HG03460 (cell line): ENCODE measurements at regions not wholly inside any gene's neighbourhood (a gene's known extent, or its start where the extent isn't known, plus 50 kb on each side); places are given as distances from the start of the nearest gene placed in this dataset.
"Not testable (repeated sequence)": the region's sequence is repeated elsewhere in the genome, so short reads cannot be mapped to it uniquely, and the experiment has no call there.

Experiments
- ATAC-seq: cut with Tn5 transposase; IDR thresholded peaks from one replicate; pipeline ENCODE4 v1.9.1; 2021; ENCODE audit not compliant: unreplicated experiment

GRCh38 chr1:120465900-120466299, 51.1 kb downstream of the NBPF8 start:
- not testable (repeated sequence) for ATAC-seq

- not testable (repeated sequence) for ATAC-seq
Observed at GRCh38 chr1:120477663-120478062, 62.8 kb downstream of the NBPF8 start.

GRCh38 chr1:120478400-120478799, 63.6 kb downstream of the NBPF8 start:
- not testable (repeated sequence) for ATAC-seq

GRCh38 chr1:120487542-120487941, 72.7 kb downstream of the NBPF8 start:
- not testable (repeated sequence) for ATAC-seq

GRCh38 chr1:120489217-120489616, 74.4 kb downstream of the NBPF8 start:
- ATAC-seq, result not testable (repeated sequence)

GRCh38 chr1:120497145-120497544, 82.3 kb downstream of the NBPF8 start:
- ATAC-seq, result not testable (repeated sequence)

- not testable (repeated sequence) for ATAC-seq
Observed at GRCh38 chr1:120503284-120503683, 88.4 kb downstream of the NBPF8 start.

GRCh38 chr1:120506352-120506751, 91.5 kb downstream of the NBPF8 start:
- ATAC-seq, result not testable (repeated sequence)

- not testable (repeated sequence) for ATAC-seq
Observed at GRCh38 chr1:120508351-120508750, 93.5 kb downstream of the NBPF8 start.

GRCh38 chr1:120509258-120509657, 94.4 kb downstream of the NBPF8 start:
- not testable (repeated sequence) for ATAC-seq

GRCh38 chr1:120513099-120513498, 98.3 kb downstream of the NBPF8 start:
- ATAC-seq, result not testable (repeated sequence)

GRCh38 chr1:120513531-120513930, 98.7 kb downstream of the NBPF8 start:
- ATAC-seq, result not testable (repeated sequence)

- ATAC-seq, result not testable (repeated sequence)
Observed at GRCh38 chr1:120519196-120519595, 104.4 kb downstream of the NBPF8 start.

GRCh38 chr1:120524416-120524815, 109.6 kb downstream of the NBPF8 start:
- not testable (repeated sequence) for ATAC-seq

GRCh38 chr1:120525386-120525785, 110.6 kb downstream of the NBPF8 start:
- ATAC-seq, result not testable (repeated sequence)

- not testable (repeated sequence) for ATAC-seq
Observed at GRCh38 chr1:120529475-120530089, 114.7 kb downstream of the NBPF8 start.

- ATAC-seq, result not testable (repeated sequence)
Observed at GRCh38 chr1:120531455-120531854, 116.6 kb downstream of the NBPF8 start.

GRCh38 chr1:120534361-120535047, 119.7 kb downstream of the NBPF8 start:
- ATAC-seq, result peak; percentile 70

GRCh38 chr1:120535052-120535451, 120.2 kb downstream of the NBPF8 start:
- peak; percentile 61 for ATAC-seq

- ATAC-seq, result not testable (repeated sequence)
Observed at GRCh38 chr1:120541394-120541793, 126.6 kb downstream of the NBPF8 start.

- not testable (repeated sequence) for ATAC-seq
Observed at GRCh38 chr1:120542365-120542764, 127.5 kb downstream of the NBPF8 start.

- not testable (repeated sequence) for ATAC-seq
Observed at GRCh38 chr1:120542940-120543339, 128.1 kb downstream of the NBPF8 start.
